ENCODE measurements at regions not wholly inside any gene's neighbourhood (a gene's known extent, or its start where the extent isn't known, plus 50 kb on each side); places are given as distances from the start of the nearest gene placed in this dataset.

- Histone ChIP-seq H3K4me3 (ENCODE audit: low read depth, low read length) (no peak overlapping the region), H3K9me3 (ENCODE audit: control insufficient read depth, insufficient read depth, low read length) (peaks cover 13% of the 10 kb centered on the region), H3K27me3 (ENCODE audit: control insufficient read depth, insufficient read depth, low read length) (no peaks in the 10 kb centered on the region), H3K27ac (ENCODE audit: low read depth, low read length) (no peak overlapping the region)
- CTCF ChIA-PET, result no interaction called here
- POLR2A ChIA-PET, result no interaction called here
- no peak for TF ChIP-seq CTCF (IDR thresholded peaks at IDR 0.05; ENCODE audit: low read depth, low read length)
- DNase-seq (ENCODE audit: low read depth, low spot score), result no peak
Observed at GRCh38 chr2:103873716-103874351, 980.1 kb upstream of the POU3F3 start.

GRCh38 chr2:103875131-103875530 lies 978.8 kb upstream of the POU3F3 start:
- DNase-seq (ENCODE audit: low read depth, low spot score), result no peak
- no peak overlapping the region for H3K4me3 ChIP-seq (ENCODE audit: low read depth, low read length)
- TF ChIP-seq CTCF (IDR thresholded peaks at IDR 0.05; ENCODE audit: low read depth, low read length), result no peak
- ChIA-PET CTCF (no interaction called here), POLR2A (no interaction called here)
- peaks cover 3% of the 10 kb centered on the region; the same call in 1 of the 2 replicates for H3K9me3 ChIP-seq (ENCODE audit: control insufficient read depth, insufficient read depth, low read length)
- no peak overlapping the region for H3K27ac ChIP-seq (ENCODE audit: low read depth, low read length)
- H3K27me3 ChIP-seq (ENCODE audit: control insufficient read depth, insufficient read depth, low read length), result no peaks in the 10 kb centered on the region

GRCh38 chr2:103875531-103875930 lies 978.4 kb upstream of the POU3F3 start:
- no peak for DNase-seq (ENCODE audit: low read depth, low spot score)
- no peak overlapping the region for H3K4me3 ChIP-seq (ENCODE audit: low read depth, low read length)
- no peaks in the 10 kb centered on the region for H3K27me3 ChIP-seq (ENCODE audit: control insufficient read depth, insufficient read depth, low read length)
- H3K27ac ChIP-seq (ENCODE audit: low read depth, low read length), result no peak overlapping the region
- peaks cover 3% of the 10 kb centered on the region; the same call in 1 of the 2 replicates for H3K9me3 ChIP-seq (ENCODE audit: control insufficient read depth, insufficient read depth, low read length)
- no peak for TF ChIP-seq CTCF (IDR thresholded peaks at IDR 0.05; ENCODE audit: low read depth, low read length)
- ChIA-PET POLR2A (no interaction called here), CTCF (no interaction called here)

GRCh38 chr2:103876611-103877010 lies 977.3 kb upstream of the POU3F3 start:
- DNase-seq (ENCODE audit: low read depth, low spot score), result no peak
- H3K27ac ChIP-seq (ENCODE audit: low read depth, low read length), result no peak overlapping the region
- ChIA-PET POLR2A (no interaction called here), CTCF (no interaction called here)
- no peak overlapping the region for H3K4me3 ChIP-seq (ENCODE audit: low read depth, low read length)
- H3K27me3 ChIP-seq (ENCODE audit: control insufficient read depth, insufficient read depth, low read length), result no peaks in the 10 kb centered on the region
- H3K9me3 ChIP-seq (ENCODE audit: control insufficient read depth, insufficient read depth, low read length), result peaks cover 3% of the 10 kb centered on the region; the same call in 1 of the 2 replicates
- TF ChIP-seq CTCF (IDR thresholded peaks at IDR 0.05; ENCODE audit: low read depth, low read length), result no peak

- CTCF ChIA-PET, result no interaction called here
- no peak for DNase-seq (ENCODE audit: low read depth, low spot score)
- POLR2A ChIA-PET, result no interaction called here
- H3K9me3 ChIP-seq (ENCODE audit: control insufficient read depth, insufficient read depth, low read length), result peaks cover 5% of the 10 kb centered on the region
- no peaks in the 10 kb centered on the region for H3K27me3 ChIP-seq (ENCODE audit: control insufficient read depth, insufficient read depth, low read length)
- H3K4me3 ChIP-seq (ENCODE audit: low read depth, low read length), result no peak overlapping the region
- no peak overlapping the region for H3K27ac ChIP-seq (ENCODE audit: low read depth, low read length)
- no peak for TF ChIP-seq CTCF (IDR thresholded peaks at IDR 0.05; ENCODE audit: low read depth, low read length)
Observed at GRCh38 chr2:103879101-103879500, 974.8 kb upstream of the POU3F3 start.

All from AG04450 (cell line).